Fibroblast of mammary gland (primary cell): ENCODE measurements at regions not wholly inside any gene's neighbourhood (a gene's known extent, or its start where the extent isn't known, plus 50 kb on each side); places are given as distances from the start of the nearest gene placed in this dataset.

ENCODE experiments used
- DNase-seq: peaks from one replicate; pipeline ENCODE4 v3.0.0-alpha.2; 2010; ENCODE audit warnings: low read depth
- H3K4me3 ChIP-seq: 2 replicates; pipeline ENCODE4 v1.5.1; 2011; ENCODE audit warnings: low read depth, mild to moderate bottlenecking, low read length, moderate library complexity; ENCODE audit not compliant: control insufficient read depth
- TF ChIP-seq, protein P1 (sequence below): conservative IDR thresholded peaks from 2 replicates; pipeline ENCODE4 v1.5.1; 2011; ENCODE audit warnings: low read depth, low read length, inconsistent platforms; ENCODE audit not compliant: control insufficient read depth, insufficient read depth

DNA sequence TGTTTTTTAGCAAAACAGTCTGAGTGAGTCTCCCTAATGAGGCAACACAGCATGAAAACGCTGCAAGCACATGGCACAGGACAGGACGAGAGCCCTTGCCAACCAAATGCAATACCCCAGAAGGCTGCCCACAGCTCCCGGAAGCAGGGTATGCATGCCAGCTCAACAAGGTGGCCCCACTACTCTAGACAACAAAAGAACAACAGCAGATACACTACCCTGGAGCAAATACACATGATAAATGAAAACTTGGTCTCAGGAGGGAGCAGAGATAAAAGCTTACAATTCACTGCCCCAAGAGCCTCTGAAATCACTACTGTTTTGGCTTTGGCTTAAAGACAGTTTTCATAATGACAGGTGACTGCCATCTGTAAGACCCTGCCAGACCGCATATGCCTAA, 785.4 kb upstream of the API5 start:
- H3K4me3 ChIP-seq, result no peak overlapping the region
- TF ChIP-seq, protein P1, sequence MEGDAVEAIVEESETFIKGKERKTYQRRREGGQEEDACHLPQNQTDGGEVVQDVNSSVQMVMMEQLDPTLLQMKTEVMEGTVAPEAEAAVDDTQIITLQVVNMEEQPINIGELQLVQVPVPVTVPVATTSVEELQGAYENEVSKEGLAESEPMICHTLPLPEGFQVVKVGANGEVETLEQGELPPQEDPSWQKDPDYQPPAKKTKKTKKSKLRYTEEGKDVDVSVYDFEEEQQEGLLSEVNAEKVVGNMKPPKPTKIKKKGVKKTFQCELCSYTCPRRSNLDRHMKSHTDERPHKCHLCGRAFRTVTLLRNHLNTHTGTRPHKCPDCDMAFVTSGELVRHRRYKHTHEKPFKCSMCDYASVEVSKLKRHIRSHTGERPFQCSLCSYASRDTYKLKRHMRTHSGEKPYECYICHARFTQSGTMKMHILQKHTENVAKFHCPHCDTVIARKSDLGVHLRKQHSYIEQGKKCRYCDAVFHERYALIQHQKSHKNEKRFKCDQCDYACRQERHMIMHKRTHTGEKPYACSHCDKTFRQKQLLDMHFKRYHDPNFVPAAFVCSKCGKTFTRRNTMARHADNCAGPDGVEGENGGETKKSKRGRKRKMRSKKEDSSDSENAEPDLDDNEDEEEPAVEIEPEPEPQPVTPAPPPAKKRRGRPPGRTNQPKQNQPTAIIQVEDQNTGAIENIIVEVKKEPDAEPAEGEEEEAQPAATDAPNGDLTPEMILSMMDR, result no peak
- no peak for DNase-seq

DNA sequence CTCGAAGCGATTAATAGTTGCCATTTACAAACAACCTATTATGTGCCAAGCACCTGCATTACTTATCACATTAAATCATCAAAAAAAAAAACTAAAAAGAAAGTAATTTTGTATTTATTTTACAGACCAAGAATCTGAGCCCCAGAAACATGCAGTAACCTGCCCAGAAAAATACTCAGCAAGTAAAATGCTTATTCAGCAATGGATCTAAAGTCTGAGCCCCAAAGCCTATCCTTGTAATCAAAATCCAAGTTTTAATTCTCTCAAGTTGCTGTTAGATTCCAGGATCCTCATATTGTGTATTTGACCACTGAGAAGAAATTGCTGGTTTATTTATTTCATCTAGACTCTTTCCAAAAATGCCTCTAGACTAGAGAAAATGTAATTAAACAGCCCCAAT, 783.3 kb upstream of the API5 start:
- TF ChIP-seq, protein P1, result no peak
- no peak overlapping the region for H3K4me3 ChIP-seq
- no peak for DNase-seq

DNA sequence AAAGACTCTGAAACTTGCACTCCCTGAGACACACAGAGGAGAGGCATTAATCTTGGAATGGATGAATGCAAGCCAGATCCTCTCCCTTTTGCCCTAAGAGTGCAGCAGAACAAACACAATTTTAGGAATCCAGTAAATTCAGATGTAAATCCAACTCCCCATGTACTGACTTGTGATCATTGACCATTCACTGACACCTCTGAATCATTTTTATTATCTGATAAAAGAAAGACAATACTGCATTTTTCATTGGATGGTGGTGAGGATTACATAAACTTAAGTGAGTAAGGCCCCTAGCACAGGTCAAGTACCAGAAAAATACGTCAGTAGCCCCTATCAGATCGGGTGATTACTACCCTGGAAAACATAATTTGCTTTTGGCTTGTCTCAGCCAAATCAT, 782.9 kb upstream of the API5 start:
- H3K4me3 ChIP-seq, result no peak overlapping the region
- TF ChIP-seq, protein P1, result no peak
- DNase-seq, result no peak

DNA sequence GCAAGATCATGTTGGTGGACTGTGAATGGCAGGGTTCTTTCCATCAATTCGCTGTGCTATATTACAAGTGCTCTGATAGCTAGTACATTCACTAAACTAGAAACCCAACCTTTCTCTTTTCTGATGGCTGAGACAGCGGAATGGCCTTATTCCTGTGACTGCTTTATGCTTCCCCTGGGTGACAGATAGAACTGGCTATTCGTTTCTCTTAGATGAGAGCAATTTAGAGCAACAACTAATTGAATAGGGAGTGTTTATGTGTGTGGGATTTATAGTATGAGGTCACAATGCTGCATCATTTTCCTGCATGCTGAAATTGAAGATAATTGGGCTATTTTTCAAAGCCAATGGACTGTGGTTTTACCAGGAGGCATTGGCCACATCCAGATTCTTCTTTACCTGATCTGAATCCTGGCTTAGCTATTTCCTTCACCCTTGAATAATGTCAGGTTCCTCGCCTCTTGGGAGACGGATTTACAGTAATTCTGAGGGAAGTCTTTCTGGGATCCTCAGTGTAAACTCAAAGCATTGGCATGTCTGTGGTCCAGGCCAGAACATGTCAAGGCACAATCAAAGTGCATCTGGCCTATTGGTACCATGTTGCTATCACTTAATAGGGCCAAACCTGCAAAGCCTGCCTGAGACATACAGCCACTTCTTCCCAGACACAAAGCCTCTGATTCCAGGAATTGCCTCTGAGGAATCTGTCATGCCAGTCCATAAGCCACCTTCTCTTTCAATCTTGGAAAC, 775.0 kb upstream of the API5 start:
- TF ChIP-seq, protein P1, result no peak
- H3K4me3 ChIP-seq, result no peak overlapping the region
- DNase-seq, result no peak

DNA sequence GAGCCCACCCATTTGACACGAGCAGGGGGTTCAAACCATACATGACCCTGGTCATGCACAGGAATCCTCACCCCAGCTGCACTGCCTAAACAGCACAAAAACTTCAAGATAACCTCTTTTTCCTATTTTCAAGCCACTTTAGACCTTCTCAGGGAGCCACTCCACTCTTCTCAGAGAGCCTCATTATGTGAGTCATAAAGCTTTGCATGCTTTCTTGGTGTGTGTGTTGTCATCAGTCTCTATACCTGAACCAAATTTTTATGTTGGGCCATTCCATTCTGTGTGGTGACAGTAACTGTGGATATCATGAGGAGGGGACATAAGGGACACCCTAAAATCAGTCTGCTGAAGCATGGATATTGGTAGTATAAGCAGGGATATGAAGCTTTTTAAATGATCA, 769.5 kb upstream of the API5 start:
- no peak for DNase-seq
- TF ChIP-seq, protein P1, result no peak
- H3K4me3 ChIP-seq, result no peak overlapping the region

DNA sequence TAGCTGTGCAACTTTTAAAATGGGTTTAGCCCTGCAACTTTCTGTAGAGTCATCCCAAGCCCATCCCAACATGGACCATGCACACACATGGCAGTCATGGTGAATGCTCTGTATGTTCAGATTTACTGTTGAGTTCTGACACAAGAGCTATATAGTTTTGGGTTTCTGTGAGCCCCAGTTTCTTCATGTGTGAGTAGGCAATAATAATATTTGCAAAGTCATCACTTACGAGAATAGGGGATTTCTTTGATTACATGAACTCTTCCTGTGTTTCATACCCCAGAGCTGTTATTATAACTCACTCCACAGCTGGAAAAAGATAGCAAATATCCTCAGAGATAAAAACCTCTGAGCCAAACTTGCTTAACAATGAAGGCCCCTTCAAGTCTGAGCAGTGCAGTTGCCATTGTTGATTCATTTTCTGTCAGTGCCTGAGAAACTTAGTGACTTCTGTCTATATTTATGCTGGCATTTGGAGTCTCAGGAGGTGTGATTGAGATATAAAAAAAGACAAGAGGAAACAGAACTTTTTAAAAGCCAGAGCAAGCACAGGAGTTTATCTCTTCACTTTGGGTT, 767.9 kb upstream of the API5 start:
- H3K4me3 ChIP-seq, result no peak overlapping the region
- DNase-seq, result no peak
- TF ChIP-seq, protein P1, result no peak

DNA sequence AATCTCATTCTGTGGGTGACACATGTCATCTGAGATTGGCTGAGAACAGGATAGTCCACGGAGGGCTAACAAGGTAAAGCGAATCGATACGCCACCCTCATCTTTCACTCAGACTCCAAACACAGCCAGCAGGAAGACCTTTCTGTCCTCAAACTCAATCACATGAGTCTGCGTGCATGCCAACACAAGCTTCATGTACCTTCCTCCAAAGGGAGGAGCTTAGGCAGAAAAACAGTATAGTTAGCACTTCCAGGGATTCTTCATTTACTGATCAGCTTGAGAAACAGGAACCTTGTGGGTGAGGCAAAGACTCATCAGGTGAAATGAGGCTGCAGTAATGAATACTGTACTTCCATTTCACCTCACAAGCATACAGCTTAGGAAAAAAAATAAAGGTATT, 767.1 kb upstream of the API5 start:
- H3K4me3 ChIP-seq, result no peak overlapping the region
- TF ChIP-seq, protein P1, result no peak
- no peak for DNase-seq
